ENCODE measurements at regions not wholly inside any gene's neighbourhood (a gene's known extent, or its start where the extent isn't known, plus 50 kb on each side); places are given as distances from the start of the nearest gene placed in this dataset.

- TF ChIP-seq CTCF (IDR thresholded peaks at IDR 0.05) (no peak), POLR2A (IDR thresholded peaks at IDR 0.05) (no peak)
Measured at GRCh38 chr2:62409442-62409841, 96.6 kb downstream of the TMEM17 start.

Data from tibial nerve (tissue), 3 donors.